ENCODE measurements at regions not wholly inside any gene's neighbourhood (a gene's known extent, or its start where the extent isn't known, plus 50 kb on each side); places are given as distances from the start of the nearest gene placed in this dataset.

DNA sequence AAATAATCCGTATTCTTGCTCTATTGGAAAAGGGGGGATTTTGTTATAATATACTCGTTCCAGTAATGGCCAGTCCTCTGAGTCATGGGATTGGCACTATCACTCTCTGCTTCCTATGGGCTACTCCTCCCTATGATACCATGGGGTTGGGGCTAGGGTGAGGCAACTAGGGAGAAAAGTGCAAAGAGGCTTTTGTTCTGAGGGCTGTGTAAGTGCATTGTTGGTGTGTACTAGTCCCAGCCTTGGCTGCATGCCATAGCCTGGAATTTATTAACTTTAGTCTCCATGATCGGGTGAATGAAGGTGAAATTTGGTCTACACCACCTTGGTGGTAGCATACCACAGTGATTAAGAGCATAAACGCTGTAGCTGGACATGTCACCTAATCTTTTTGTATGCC lies 247.6 kb downstream of the RPAP3 start:
- no peaks in the 10 kb centered on the region for H3K79me2 ChIP-seq (ENCODE audit: insufficient read depth)
- CTCF ChIA-PET = no interaction called here
- TF ChIP-seq EZH2phosphoT487 (IDR thresholded peaks at IDR 0.05; ENCODE audit: borderline replicate concordance, low read depth) = no peak
- TF ChIP-seq FOXJ3 (CRISPR knock-in tag; IDR thresholded peaks at IDR 0.05) = no peak
- no peak for TF ChIP-seq CTCF (IDR thresholded peaks at IDR 0.05)
- TF ChIP-seq NRF1 (IDR thresholded peaks at IDR 0.05; ENCODE audit: low read depth, low read length) = no peak
- TF ChIP-seq GATA2 (CRISPR knock-in tag; IDR thresholded peaks at IDR 0.05) = no peak
- no peak for TF ChIP-seq RXRA (IDR thresholded peaks at IDR 0.05; ENCODE audit: borderline replicate concordance, low read depth)
- TF ChIP-seq SMC3 (IDR thresholded peaks at IDR 0.05; ENCODE audit: low read depth, low read length) = no peak
- TF ChIP-seq, protein P1, sequence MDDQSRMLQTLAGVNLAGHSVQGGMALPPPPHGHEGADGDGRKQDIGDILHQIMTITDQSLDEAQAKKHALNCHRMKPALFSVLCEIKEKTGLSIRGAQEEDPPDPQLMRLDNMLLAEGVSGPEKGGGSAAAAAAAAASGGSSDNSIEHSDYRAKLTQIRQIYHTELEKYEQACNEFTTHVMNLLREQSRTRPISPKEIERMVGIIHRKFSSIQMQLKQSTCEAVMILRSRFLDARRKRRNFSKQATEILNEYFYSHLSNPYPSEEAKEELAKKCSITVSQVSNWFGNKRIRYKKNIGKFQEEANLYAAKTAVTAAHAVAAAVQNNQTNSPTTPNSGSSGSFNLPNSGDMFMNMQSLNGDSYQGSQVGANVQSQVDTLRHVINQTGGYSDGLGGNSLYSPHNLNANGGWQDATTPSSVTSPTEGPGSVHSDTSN (IDR thresholded peaks at IDR 0.05) = no peak
- no peak for TF ChIP-seq CHD2 (IDR thresholded peaks at IDR 0.05; ENCODE audit: low read length, partially characterized antibody)
- TF ChIP-seq USF1 (IDR thresholded peaks at IDR 0.05; ENCODE audit: borderline replicate concordance, low read depth) = no peak
- no peak for TF ChIP-seq MEF2A (IDR thresholded peaks at IDR 0.05; ENCODE audit: borderline replicate concordance, low read depth)
- TF ChIP-seq TEAD4 (IDR thresholded peaks at IDR 0.05; ENCODE audit: borderline replicate concordance, insufficient read depth) = no peak
- TF ChIP-seq, protein P2, sequence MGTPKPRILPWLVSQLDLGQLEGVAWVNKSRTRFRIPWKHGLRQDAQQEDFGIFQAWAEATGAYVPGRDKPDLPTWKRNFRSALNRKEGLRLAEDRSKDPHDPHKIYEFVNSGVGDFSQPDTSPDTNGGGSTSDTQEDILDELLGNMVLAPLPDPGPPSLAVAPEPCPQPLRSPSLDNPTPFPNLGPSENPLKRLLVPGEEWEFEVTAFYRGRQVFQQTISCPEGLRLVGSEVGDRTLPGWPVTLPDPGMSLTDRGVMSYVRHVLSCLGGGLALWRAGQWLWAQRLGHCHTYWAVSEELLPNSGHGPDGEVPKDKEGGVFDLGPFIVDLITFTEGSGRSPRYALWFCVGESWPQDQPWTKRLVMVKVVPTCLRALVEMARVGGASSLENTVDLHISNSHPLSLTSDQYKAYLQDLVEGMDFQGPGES (IDR thresholded peaks at IDR 0.05; ENCODE audit: low read depth, low read length) = no peak
- no peak for TF ChIP-seq NFIC (IDR thresholded peaks at IDR 0.05; ENCODE audit: borderline replicate concordance)
- TF ChIP-seq, protein P3, sequence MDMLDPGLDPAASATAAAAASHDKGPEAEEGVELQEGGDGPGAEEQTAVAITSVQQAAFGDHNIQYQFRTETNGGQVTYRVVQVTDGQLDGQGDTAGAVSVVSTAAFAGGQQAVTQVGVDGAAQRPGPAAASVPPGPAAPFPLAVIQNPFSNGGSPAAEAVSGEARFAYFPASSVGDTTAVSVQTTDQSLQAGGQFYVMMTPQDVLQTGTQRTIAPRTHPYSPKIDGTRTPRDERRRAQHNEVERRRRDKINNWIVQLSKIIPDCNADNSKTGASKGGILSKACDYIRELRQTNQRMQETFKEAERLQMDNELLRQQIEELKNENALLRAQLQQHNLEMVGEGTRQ (IDR thresholded peaks at IDR 0.05; ENCODE audit: borderline replicate concordance, low read depth, low read length) = no peak
- no peak for TF ChIP-seq RFX5 (IDR thresholded peaks at IDR 0.05; ENCODE audit: low read length)
- no peak for TF ChIP-seq GABPA (IDR thresholded peaks at IDR 0.05; ENCODE audit: low read depth)
- no peak for TF ChIP-seq TAF1 (IDR thresholded peaks at IDR 0.05; ENCODE audit: borderline replicate concordance, low read depth, low read length)
- no peaks in the 10 kb centered on the region for H3K4me1 ChIP-seq (ENCODE audit: control insufficient read depth in 1 of 2, insufficient read depth in 2 of 2, low read depth in 1 of 2, low read length in 1 of 2)
- no peaks in the 10 kb centered on the region for H3K27me3 ChIP-seq (ENCODE audit: insufficient read depth)
- no peaks in the 10 kb centered on the region for H3K9me2 ChIP-seq
- no peak overlapping the region for H3K4me2 ChIP-seq
- no peak for DNase-seq
- H3K9ac ChIP-seq = no peak overlapping the region
- H3K27ac ChIP-seq (ENCODE audit: low read depth in 2 of 2, low read length in 1 of 2) = no peak overlapping the region
- POLR2A ChIA-PET = no interaction called here
- H3K9me3 ChIP-seq = peaks cover 7% of the 10 kb centered on the region; the same call in 1 of the 2 replicates
- H3K36me3 ChIP-seq (replicated peaks in 1 of 2; ENCODE audit: control insufficient read depth in 1 of 2, insufficient read depth in 2 of 2, low read length in 1 of 2) = no peaks in the 10 kb centered on the region
- no peak overlapping the region for H3K4me3 ChIP-seq (ENCODE audit: low read depth in 2 of 2, low read length in 1 of 2)
- no peaks in the 10 kb centered on the region for H4K20me1 ChIP-seq (ENCODE audit: insufficient read depth)
- 7% methylated on average over 4 of the region's 4 CpGs for WGBS (ENCODE audit: low lambda C conversion rate)
- H2AFZ ChIP-seq (ENCODE audit: low read depth) = no peak overlapping the region
- H3F3A ChIP-seq (replicated peaks; ENCODE audit: insufficient read depth) = no peaks in the 10 kb centered on the region

Data from SK-N-SH (cell line).